CD14-positive monocyte (primary cell): ENCODE measurements at regions not wholly inside any gene's neighbourhood (a gene's known extent, or its start where the extent isn't known, plus 50 kb on each side); places are given as distances from the start of the nearest gene placed in this dataset.

Source experiments
- DNase-seq, 3 donors: peaks; one replicate each; pipeline ENCODE4 v3.0.0-alpha.2; 2011 to 2022
- H2AFZ ChIP-seq: 2 replicates; pipeline ENCODE4 v1.6.0; 2012; ENCODE audit warnings: mild to moderate bottlenecking, low read depth, low read length, inconsistent platforms; ENCODE audit not compliant: insufficient read depth, poor library complexity, severe bottlenecking
- H3K27ac ChIP-seq, 2 donors: 1 replicate in 1 of 2; 2 replicates in 1 of 2; pipeline ENCODE4 v1.5.1; 2012 to 2013; ENCODE audit warnings: low read length in 2 of 2, control low read depth in 1 of 2, inconsistent platforms in 1 of 2, low read depth in 1 of 2, mild to moderate bottlenecking in 1 of 2
- H3K27me3 ChIP-seq, 2 donors: one replicate each; pipeline versions ENCODE4 v1.6.0 to v1.6.1; 2011 to 2013; ENCODE audit warnings: low read length in 2 of 2; ENCODE audit not compliant: control insufficient read depth in 2 of 2, insufficient read depth in 2 of 2
- H3K36me3 ChIP-seq, 2 donors: replicated peaks in 1 of 2; 1 replicate in 1 of 2; 2 replicates in 1 of 2; pipeline versions ENCODE4 v1.5.1 to v1.6.1; 2012 to 2013; ENCODE audit warnings: low read length in 2 of 2, control low read depth in 1 of 2, inconsistent platforms in 1 of 2, mild to moderate bottlenecking in 1 of 2; ENCODE audit not compliant: insufficient read depth in 2 of 2, control insufficient read depth in 1 of 2
- H3K4me1 ChIP-seq, 2 donors: 1 replicate in 1 of 2; 2 replicates in 1 of 2; pipeline versions ENCODE4 v1.5.1 to v1.6.1; 2012 to 2013; ENCODE audit warnings: low read length in 2 of 2, control low read depth in 1 of 2, inconsistent platforms in 1 of 2, mild to moderate bottlenecking in 1 of 2, moderate library complexity in 1 of 2; ENCODE audit not compliant: insufficient read depth in 2 of 2, control insufficient read depth in 1 of 2
- H3K4me2 ChIP-seq: replicated peaks from 2 replicates; pipeline ENCODE3; 2012; ENCODE audit warnings: low read length, moderate library complexity, mild to moderate bottlenecking; ENCODE audit not compliant: poor library complexity, severe bottlenecking; ENCODE audit errors: extremely low read depth
- H3K4me3 ChIP-seq, 3 experiments: fragments of 200-600 bp in 1 of 3; sonication (generic) in 1 of 3; replicated peaks in 1 of 3; 1 replicate in 2 of 3; 2 replicates in 1 of 3; pipeline ENCODE4 v1.5.1; 2011 to 2013; ENCODE audit warnings: low read length in 3 of 3, mild to moderate bottlenecking in 3 of 3, control low read depth in 2 of 3, low read depth in 2 of 3, inconsistent platforms in 1 of 3, moderate library complexity in 1 of 3
- H3K79me2 ChIP-seq: 2 replicates; pipeline ENCODE4 v1.6.0; 2012; ENCODE audit warnings: mild to moderate bottlenecking, control low read depth, inconsistent platforms, low read length, moderate library complexity; ENCODE audit not compliant: insufficient read depth
- H3K9ac ChIP-seq: 2 replicates; pipeline ENCODE4 v1.6.0; 2017; ENCODE audit warnings: low read length, mild to moderate bottlenecking; ENCODE audit not compliant: insufficient read depth, poor library complexity, severe bottlenecking
- H3K9me3 ChIP-seq, 2 donors: replicated peaks in 1 of 2; 1 replicate in 1 of 2; 2 replicates in 1 of 2; pipeline versions ENCODE4 v1.5.1 to v1.6.1; 2012 to 2013; ENCODE audit warnings: low read length in 2 of 2, control low read depth in 1 of 2; ENCODE audit not compliant: control insufficient read depth in 1 of 2, insufficient read depth in 1 of 2
- H4K20me1 ChIP-seq: 2 replicates; pipeline ENCODE4 v1.6.0; 2012; ENCODE audit warnings: mild to moderate bottlenecking, low read length, control low read depth, moderate library complexity; ENCODE audit not compliant: insufficient read depth
- H3K27ac Mint-ChIP-seq, 7 donors: one replicate each; pipeline ENCODE4 v1.8.0; 2020; ENCODE audit warnings: mild to moderate bottlenecking in 7 of 7, mixed read lengths in 7 of 7, moderate library complexity in 6 of 7, inconsistent platforms in 2 of 7
- H3K27me3 Mint-ChIP-seq, 3 donors: one replicate each; pipeline ENCODE4 v1.8.0; 2021 to 2022; ENCODE audit warnings: low read depth in 3 of 3, mild to moderate bottlenecking in 3 of 3, mixed read lengths in 3 of 3, moderate library complexity in 3 of 3, inconsistent platforms in 1 of 3
- H3K36me3 Mint-ChIP-seq, 2 donors: one replicate each; pipeline ENCODE4 v1.8.0; 2020; ENCODE audit warnings: mixed read lengths in 2 of 2, inconsistent platforms in 1 of 2, mild to moderate bottlenecking in 1 of 2
- H3K4me1 Mint-ChIP-seq: one replicate; pipeline ENCODE4 v1.8.0; 2020; ENCODE audit warnings: mild to moderate bottlenecking, mixed read lengths
- H3K4me3 Mint-ChIP-seq, 2 donors: one replicate each; pipeline ENCODE4 v1.8.0; 2020; ENCODE audit warnings: mild to moderate bottlenecking in 2 of 2, mixed read lengths in 2 of 2, moderate library complexity in 1 of 2
- H3K9me3 Mint-ChIP-seq, 7 donors: one replicate each; pipeline ENCODE4 v1.8.0; 2020 to 2022; ENCODE audit warnings: mixed read lengths in 7 of 7, mild to moderate bottlenecking in 6 of 7, moderate library complexity in 6 of 7, inconsistent platforms in 2 of 7
- CTCF ChIP-seq: fragments of 200-600 bp; IDR thresholded peaks from one replicate; pipeline ENCODE4 v1.8.0; 2022; ENCODE audit warnings: antibody characterized with exemption, mild to moderate bottlenecking
- WGBS: methylation state at CpG from one replicate; pipeline ENCODE4 v1.1.5; 2013; ENCODE audit warnings: missing lambda C conversion rate; ENCODE audit not compliant: insufficient coverage; 5-methylcytosine and 5-hydroxymethylcytosine counted together
- intact Hi-C, 2 donors: fragments of 100-400 bp; cut with micrococcal nuclease; formaldehyde crosslinking; loops; one replicate each; pipeline versions ENCODE4 v1.15.0 to v1.15.1; 2023

- no peak for TF ChIP-seq CTCF
- H3K9ac ChIP-seq = no peak overlapping the region
- no peak overlapping the region for H3K4me3 ChIP-seq
- no peaks in the 10 kb centered on the region for H3K79me2 ChIP-seq
- peaks cover 5 to 7% of the 10 kb centered on the region in 2 donors for H3K4me1 ChIP-seq
- WGBS = 100% methylated on average over 1 of the region's 1 CpG
- no peaks in the 10 kb centered on the region for H3K27me3 ChIP-seq
- no peaks in the 10 kb centered on the region for H3K36me3 ChIP-seq
- H3K27ac ChIP-seq = no peak overlapping the region
- DNase-seq = no peak
- intact Hi-C loops = no loop called here
- no peaks in the 10 kb centered on the region for H4K20me1 ChIP-seq
- Mint-ChIP-seq H3K27me3 (peaks cover 0 to 1% (median 0%) of the 10 kb centered on the region in 3 donors), H3K9me3 (peaks cover 0 to 1% (median 0%) of the 10 kb centered on the region in 7 donors), H3K36me3 (no peaks in the 10 kb centered on the region), H3K27ac (no peak overlapping the region), H3K4me3 (no peak overlapping the region), H3K4me1 (peaks cover 8% of the 10 kb centered on the region)
- H3K9me3 ChIP-seq = no peaks in the 10 kb centered on the region
- no peak overlapping the region for H3K4me2 ChIP-seq
- no peak overlapping the region for H2AFZ ChIP-seq
Observed at GRCh38 chr18:44569391-44570055, 111.2 kb upstream of the SETBP1 start.

GRCh38 chr18:44579028-44579702 is 101.5 kb upstream of the SETBP1 start:
- peak; percentile 67 for TF ChIP-seq CTCF
- H2AFZ ChIP-seq = no peak overlapping the region
- H3K36me3 ChIP-seq = no peaks in the 10 kb centered on the region
- no peak overlapping the region for H3K9ac ChIP-seq
- DNase-seq = peak in 1 of 3 donors; percentile 7
- H3K27me3 ChIP-seq = no peaks in the 10 kb centered on the region
- Mint-ChIP-seq H3K36me3 (no peaks in the 10 kb centered on the region), H3K27ac (no peak overlapping the region), H3K4me3 (no peak overlapping the region), H3K27me3 (peaks cover 1 to 6% (median 4%) of the 10 kb centered on the region in 3 donors), H3K4me1 (peaks cover 19% of the 10 kb centered on the region), H3K9me3 (peaks cover 0 to 12% (median 3%) of the 10 kb centered on the region in 7 donors)
- no peaks in the 10 kb centered on the region for H3K79me2 ChIP-seq
- WGBS = 96% methylated on average over 4 of the region's 9 CpGs
- H3K9me3 ChIP-seq = no peaks in the 10 kb centered on the region
- H3K4me3 ChIP-seq = no peak overlapping the region
- intact Hi-C loops = no loop called here
- H3K4me1 ChIP-seq = peaks cover 8 to 14% of the 10 kb centered on the region in 2 donors
- no peaks in the 10 kb centered on the region for H4K20me1 ChIP-seq
- no peak overlapping the region for H3K4me2 ChIP-seq
- no peak overlapping the region for H3K27ac ChIP-seq
